ENCODE measurements at regions not wholly inside any gene's neighbourhood (a gene's known extent, or its start where the extent isn't known, plus 50 kb on each side); places are given as distances from the start of the nearest gene placed in this dataset.

DNA sequence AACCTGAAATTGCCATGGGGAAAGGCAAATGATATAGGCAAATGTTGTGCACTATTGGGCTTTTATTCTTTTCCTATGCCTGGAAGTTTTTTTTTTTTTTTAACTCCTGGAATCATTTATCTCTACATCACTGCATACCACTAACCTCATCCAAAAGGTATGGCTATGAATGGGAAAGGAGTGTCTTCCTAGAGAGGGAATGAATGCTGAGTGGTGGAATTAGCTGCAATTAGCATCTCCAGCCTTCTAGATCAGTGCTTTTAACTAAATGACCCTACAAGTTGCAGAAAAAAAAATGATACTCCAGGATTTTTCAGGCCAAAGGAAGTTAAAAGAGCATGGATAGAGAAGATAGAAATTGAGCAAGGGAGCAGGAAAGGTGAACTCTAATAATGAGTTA lies 429.8 kb upstream of the PDZRN3 start:
- no peaks in the 10 kb centered on the region for H3K9me2 ChIP-seq (replicated peaks; ENCODE audit: insufficient read depth, low read length)
- H3K9me3 ChIP-seq (ENCODE audit: low read length) = no peaks in the 10 kb centered on the region
- H3K27ac ChIP-seq (ENCODE audit: low read length) = no peak overlapping the region
- H3K4me1 ChIP-seq (ENCODE audit: low read length) = no peaks in the 10 kb centered on the region
- H3K27me3 ChIP-seq (ENCODE audit: low read length) = no peaks in the 10 kb centered on the region
- no peaks in the 10 kb centered on the region for H3K36me3 ChIP-seq (ENCODE audit: insufficient read depth, low read length)
- DNase-seq = no peak
- H3K79me2 ChIP-seq (ENCODE audit: low read length) = no peaks in the 10 kb centered on the region
- H2AFZ ChIP-seq (ENCODE audit: low read length) = no peak overlapping the region
- no peak overlapping the region for H3K4me2 ChIP-seq (ENCODE audit: low read depth, low read length, poor library complexity, severe bottlenecking)
- no peaks in the 10 kb centered on the region for H4K20me1 ChIP-seq (ENCODE audit: insufficient read depth, low read depth, low read length)
- H3K4me3 ChIP-seq (ENCODE audit: low read length) = no peak overlapping the region
- no peak overlapping the region for H3K9ac ChIP-seq (ENCODE audit: low read length)

DNA sequence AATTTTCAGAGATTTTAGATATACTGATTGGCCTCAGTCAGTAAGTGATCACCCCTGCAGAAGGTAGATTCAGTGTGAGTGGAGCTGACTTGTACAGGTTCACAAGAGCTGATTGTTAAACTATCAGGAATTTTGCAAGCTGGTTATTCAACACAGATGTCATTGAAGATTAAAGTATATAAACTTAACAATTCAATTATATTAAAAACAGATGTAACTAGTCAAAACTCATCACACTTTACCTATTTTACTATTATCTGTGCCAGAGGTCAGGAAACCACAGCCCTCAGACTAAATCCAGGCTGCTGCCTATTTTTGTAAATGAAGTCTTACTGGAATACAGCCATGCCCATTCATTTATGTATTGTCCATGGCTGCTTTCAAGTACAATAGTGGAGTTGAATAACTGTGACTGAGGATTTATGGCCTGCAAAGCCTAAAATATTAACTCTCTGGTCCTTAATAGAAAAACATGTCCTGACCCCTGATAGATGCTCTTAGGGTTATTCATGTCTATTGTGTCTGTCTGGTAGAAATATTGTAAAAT lies 429.3 kb upstream of the PDZRN3 start:
- H3K4me3 ChIP-seq (ENCODE audit: low read length) = no peak overlapping the region
- H3K4me2 ChIP-seq (ENCODE audit: low read depth, low read length, poor library complexity, severe bottlenecking) = no peak overlapping the region
- no peak for DNase-seq
- no peaks in the 10 kb centered on the region for H3K4me1 ChIP-seq (ENCODE audit: low read length)
- no peak overlapping the region for H3K9ac ChIP-seq (ENCODE audit: low read length)
- H3K79me2 ChIP-seq (ENCODE audit: low read length) = no peaks in the 10 kb centered on the region
- no peaks in the 10 kb centered on the region for H3K9me3 ChIP-seq (ENCODE audit: low read length)
- no peaks in the 10 kb centered on the region for H4K20me1 ChIP-seq (ENCODE audit: insufficient read depth, low read depth, low read length)
- H3K36me3 ChIP-seq (ENCODE audit: insufficient read depth, low read length) = no peaks in the 10 kb centered on the region
- no peak overlapping the region for H2AFZ ChIP-seq (ENCODE audit: low read length)
- no peaks in the 10 kb centered on the region for H3K27me3 ChIP-seq (ENCODE audit: low read length)
- no peak overlapping the region for H3K27ac ChIP-seq (ENCODE audit: low read length)
- no peaks in the 10 kb centered on the region for H3K9me2 ChIP-seq (replicated peaks; ENCODE audit: insufficient read depth, low read length)

DNA sequence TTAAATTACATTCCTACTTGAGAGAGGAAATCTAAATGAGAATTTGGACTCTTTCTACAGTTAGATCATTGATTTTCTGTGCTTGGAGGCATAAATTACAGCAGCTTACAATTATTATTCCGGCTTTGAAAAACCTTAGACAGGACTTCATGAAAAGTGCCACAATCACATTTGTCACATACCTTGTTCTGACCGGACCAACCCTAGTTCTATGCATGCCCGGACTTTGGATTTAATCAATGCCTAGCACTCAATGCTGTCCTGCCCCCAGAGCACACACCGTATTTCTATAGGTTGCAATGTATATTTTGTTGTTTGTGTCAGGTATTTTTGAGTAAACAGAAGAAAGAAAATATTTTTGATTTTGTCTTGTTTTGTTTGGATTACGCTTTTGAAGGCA lies 424.7 kb upstream of the PDZRN3 start:
- H3K27ac ChIP-seq (ENCODE audit: low read length) = no peak overlapping the region
- no peak overlapping the region for H3K4me2 ChIP-seq (ENCODE audit: low read depth, low read length, poor library complexity, severe bottlenecking)
- H3K4me3 ChIP-seq (ENCODE audit: low read length) = no peak overlapping the region
- no peak overlapping the region for H3K9ac ChIP-seq (ENCODE audit: low read length)
- no peak overlapping the region for H2AFZ ChIP-seq (ENCODE audit: low read length)
- DNase-seq = no peak
- H3K79me2 ChIP-seq (ENCODE audit: low read length) = no peaks in the 10 kb centered on the region
- H3K9me3 ChIP-seq (ENCODE audit: low read length) = no peaks in the 10 kb centered on the region
- H3K4me1 ChIP-seq (ENCODE audit: low read length) = no peaks in the 10 kb centered on the region
- H3K36me3 ChIP-seq (ENCODE audit: insufficient read depth, low read length) = no peaks in the 10 kb centered on the region
- no peaks in the 10 kb centered on the region for H3K9me2 ChIP-seq (replicated peaks; ENCODE audit: insufficient read depth, low read length)
- H3K27me3 ChIP-seq (ENCODE audit: low read length) = no peaks in the 10 kb centered on the region; the same call in 1 of the 2 replicates
- no peaks in the 10 kb centered on the region for H4K20me1 ChIP-seq (ENCODE audit: insufficient read depth, low read depth, low read length)

DNA sequence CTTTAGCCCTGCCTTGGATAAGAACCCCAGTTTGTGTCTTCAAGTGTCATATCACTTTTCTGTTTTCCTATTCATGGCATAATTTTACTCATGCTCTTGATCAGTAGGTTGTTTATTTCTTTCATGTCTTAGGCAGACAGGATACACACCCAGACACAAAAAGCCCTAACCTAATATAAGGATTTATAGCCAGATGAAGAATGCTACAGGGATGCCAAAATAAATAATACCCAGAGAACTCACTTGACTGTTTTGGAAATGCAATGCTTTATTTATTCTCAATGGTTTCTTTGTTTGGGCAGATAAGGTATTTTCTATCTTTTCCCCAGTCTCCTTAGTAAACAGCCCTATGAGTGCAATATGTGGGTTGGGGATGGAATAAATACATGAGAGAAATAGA lies 424.0 kb upstream of the PDZRN3 start:
- Histone ChIP-seq H3K4me2 (ENCODE audit: low read depth, low read length, poor library complexity, severe bottlenecking) (no peak overlapping the region), H3K27me3 (ENCODE audit: low read length) (no peaks in the 10 kb centered on the region; the same call in 1 of the 2 replicates), H3K9ac (ENCODE audit: low read length) (no peak overlapping the region), H3K79me2 (ENCODE audit: low read length) (no peaks in the 10 kb centered on the region), H3K4me1 (ENCODE audit: low read length) (no peaks in the 10 kb centered on the region), H4K20me1 (ENCODE audit: insufficient read depth, low read depth, low read length) (no peaks in the 10 kb centered on the region), H3K36me3 (ENCODE audit: insufficient read depth, low read length) (no peaks in the 10 kb centered on the region), H3K4me3 (ENCODE audit: low read length) (no peak overlapping the region), H3K9me2 (replicated peaks; ENCODE audit: insufficient read depth, low read length) (no peaks in the 10 kb centered on the region), H3K27ac (ENCODE audit: low read length) (no peak overlapping the region), H3K9me3 (ENCODE audit: low read length) (no peaks in the 10 kb centered on the region), H2AFZ (ENCODE audit: low read length) (no peak overlapping the region)
- no peak for DNase-seq

DNA sequence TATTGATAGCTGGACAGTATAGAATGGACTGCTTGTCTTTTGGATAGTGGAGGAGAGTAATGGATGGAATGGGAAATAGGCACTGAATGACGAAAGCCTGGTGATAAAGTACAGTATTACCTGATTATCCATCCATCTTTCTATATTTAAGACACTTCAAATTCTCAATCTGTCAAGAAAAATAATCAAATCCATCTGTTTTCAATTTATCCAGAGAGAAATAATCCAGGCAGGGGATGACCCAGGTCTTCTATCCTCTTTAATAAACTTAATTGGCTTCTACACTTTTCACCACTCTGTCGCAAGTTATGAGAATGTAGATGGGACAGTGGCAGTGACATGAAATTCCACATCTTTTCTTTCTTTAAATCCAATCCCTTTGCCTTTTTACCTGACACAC lies 420.3 kb upstream of the PDZRN3 start:
- H3K4me2 ChIP-seq (ENCODE audit: low read depth, low read length, poor library complexity, severe bottlenecking) = no peak overlapping the region
- no peak overlapping the region for H2AFZ ChIP-seq (ENCODE audit: low read length)
- no peak overlapping the region for H3K27ac ChIP-seq (ENCODE audit: low read length)
- H3K9me2 ChIP-seq (replicated peaks; ENCODE audit: insufficient read depth, low read length) = no peaks in the 10 kb centered on the region
- DNase-seq = no peak
- no peak overlapping the region for H3K4me3 ChIP-seq (ENCODE audit: low read length)
- no peaks in the 10 kb centered on the region for H4K20me1 ChIP-seq (ENCODE audit: insufficient read depth, low read depth, low read length)
- no peaks in the 10 kb centered on the region; the same call in 1 of the 2 replicates for H3K27me3 ChIP-seq (ENCODE audit: low read length)
- H3K9me3 ChIP-seq (ENCODE audit: low read length) = no peaks in the 10 kb centered on the region
- no peak overlapping the region for H3K9ac ChIP-seq (ENCODE audit: low read length)
- no peaks in the 10 kb centered on the region for H3K36me3 ChIP-seq (ENCODE audit: insufficient read depth, low read length)
- H3K4me1 ChIP-seq (ENCODE audit: low read length) = no peaks in the 10 kb centered on the region
- H3K79me2 ChIP-seq (ENCODE audit: low read length) = no peaks in the 10 kb centered on the region

DNA sequence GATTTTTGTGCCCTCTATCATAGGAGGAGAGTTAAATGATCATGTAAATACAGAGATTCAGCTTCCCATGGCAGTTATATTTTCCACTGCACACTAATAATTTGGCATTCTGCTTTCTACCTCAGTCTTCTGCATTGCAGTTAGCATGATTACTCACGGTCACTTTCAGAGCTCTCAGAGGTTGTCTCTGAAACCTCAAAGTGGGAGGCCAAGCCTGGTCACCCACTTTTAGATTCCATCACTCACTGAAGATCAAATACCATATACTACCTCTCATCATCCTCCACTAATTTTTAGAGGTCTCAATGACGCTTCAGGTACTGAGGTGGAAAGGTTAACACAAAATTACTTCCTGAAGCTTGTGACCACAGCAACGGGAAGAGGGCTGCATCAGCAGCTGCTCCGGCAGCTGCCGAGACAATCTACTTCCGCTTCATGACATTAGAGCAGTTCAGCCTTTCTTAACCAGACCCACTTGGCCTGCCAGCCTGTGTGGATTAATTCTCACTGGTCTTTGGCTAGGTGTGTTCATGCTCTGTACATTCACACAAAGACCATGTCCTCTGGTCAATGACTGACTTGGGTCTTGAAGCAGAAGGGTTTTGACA lies 416.4 kb upstream of the PDZRN3 start:
- Histone ChIP-seq H3K27ac (ENCODE audit: low read length) (no peak overlapping the region), H3K4me3 (ENCODE audit: low read length) (no peak overlapping the region), H3K36me3 (ENCODE audit: insufficient read depth, low read length) (no peaks in the 10 kb centered on the region), H3K9me3 (ENCODE audit: low read length) (no peaks in the 10 kb centered on the region), H3K9me2 (replicated peaks; ENCODE audit: insufficient read depth, low read length) (no peaks in the 10 kb centered on the region), H3K9ac (ENCODE audit: low read length) (no peak overlapping the region), H2AFZ (ENCODE audit: low read length) (no peak overlapping the region), H3K4me2 (ENCODE audit: low read depth, low read length, poor library complexity, severe bottlenecking) (no peak overlapping the region), H3K27me3 (ENCODE audit: low read length) (no peaks in the 10 kb centered on the region), H3K79me2 (ENCODE audit: low read length) (no peaks in the 10 kb centered on the region), H3K4me1 (ENCODE audit: low read length) (no peaks in the 10 kb centered on the region), H4K20me1 (ENCODE audit: insufficient read depth, low read depth, low read length) (no peaks in the 10 kb centered on the region)
- DNase-seq = no peak

DNA sequence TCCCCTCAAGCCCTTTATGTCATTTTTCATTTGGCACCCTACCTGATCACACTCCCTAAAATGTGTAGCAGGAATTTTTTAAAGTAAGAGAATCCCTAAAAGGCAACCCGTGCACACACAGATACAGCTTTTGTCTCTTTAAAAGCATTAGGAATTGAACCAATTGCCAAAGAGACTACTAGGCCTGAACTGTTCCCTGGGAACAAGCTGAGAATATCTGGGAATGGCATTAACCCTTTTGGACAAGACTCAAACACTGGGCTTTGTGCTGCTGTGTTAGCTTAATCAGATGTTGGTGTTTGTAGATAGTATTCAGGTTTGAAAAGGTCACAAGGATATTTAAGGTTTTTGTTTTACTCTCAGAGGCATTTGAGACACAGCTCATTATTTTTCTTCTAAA lies 414.4 kb upstream of the PDZRN3 start:
- Histone ChIP-seq H3K79me2 (ENCODE audit: low read length) (no peaks in the 10 kb centered on the region), H3K4me3 (ENCODE audit: low read length) (no peak overlapping the region), H2AFZ (ENCODE audit: low read length) (no peak overlapping the region), H3K4me2 (ENCODE audit: low read depth, low read length, poor library complexity, severe bottlenecking) (no peak overlapping the region), H3K4me1 (ENCODE audit: low read length) (no peaks in the 10 kb centered on the region), H3K36me3 (ENCODE audit: insufficient read depth, low read length) (no peaks in the 10 kb centered on the region), H4K20me1 (ENCODE audit: insufficient read depth, low read depth, low read length) (no peaks in the 10 kb centered on the region), H3K27ac (ENCODE audit: low read length) (no peak overlapping the region), H3K9me2 (replicated peaks; ENCODE audit: insufficient read depth, low read length) (no peaks in the 10 kb centered on the region), H3K9ac (ENCODE audit: low read length) (no peak overlapping the region), H3K27me3 (ENCODE audit: low read length) (no peaks in the 10 kb centered on the region), H3K9me3 (ENCODE audit: low read length) (no peaks in the 10 kb centered on the region)
- no peak for DNase-seq

DNA sequence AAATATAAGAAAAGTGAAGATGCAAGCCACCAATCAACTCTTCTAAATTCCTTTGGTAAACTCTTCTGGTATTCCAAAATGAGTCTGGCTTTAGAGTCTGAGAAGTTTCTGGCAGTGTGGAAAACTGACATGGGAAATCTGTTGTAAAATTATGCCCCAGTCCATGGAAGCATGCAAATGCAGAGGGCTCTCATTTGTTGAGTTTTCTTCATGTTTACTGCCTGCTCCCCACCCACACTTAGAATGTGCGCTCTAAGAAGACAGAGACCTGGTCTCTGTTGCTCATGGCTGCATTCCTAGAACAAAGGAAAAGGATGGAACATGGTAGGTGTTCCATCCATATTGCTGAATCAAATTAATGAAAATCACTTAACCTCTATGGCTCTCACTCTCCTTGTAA lies 411.8 kb upstream of the PDZRN3 start:
- Histone ChIP-seq H3K9me2 (replicated peaks; ENCODE audit: insufficient read depth, low read length) (no peaks in the 10 kb centered on the region), H3K9me3 (ENCODE audit: low read length) (no peaks in the 10 kb centered on the region), H3K27ac (ENCODE audit: low read length) (no peak overlapping the region), H3K9ac (ENCODE audit: low read length) (no peak overlapping the region), H3K27me3 (ENCODE audit: low read length) (no peaks in the 10 kb centered on the region), H3K4me1 (ENCODE audit: low read length) (no peaks in the 10 kb centered on the region), H3K36me3 (ENCODE audit: insufficient read depth, low read length) (no peaks in the 10 kb centered on the region), H4K20me1 (ENCODE audit: insufficient read depth, low read depth, low read length) (no peaks in the 10 kb centered on the region), H3K4me2 (ENCODE audit: low read depth, low read length, poor library complexity, severe bottlenecking) (no peak overlapping the region), H2AFZ (ENCODE audit: low read length) (no peak overlapping the region), H3K79me2 (ENCODE audit: low read length) (no peaks in the 10 kb centered on the region), H3K4me3 (ENCODE audit: low read length) (no peak overlapping the region)
- no peak for DNase-seq
